HCT116 (cell line): ENCODE measurements at regions not wholly inside any gene's neighbourhood (a gene's known extent, or its start where the extent isn't known, plus 50 kb on each side); places are given as distances from the start of the nearest gene placed in this dataset.
"Not testable (repeated sequence)": the region's sequence is repeated elsewhere in the genome, so short reads cannot be mapped to it uniquely, and the experiment has no call there.

Source experiments
- ATAC-seq: fragments of 200-7000 bp; cut with Tn5 transposase; 2 replicates; pipeline ENCODE4 v1.9.1; 2020; ENCODE audit warnings: mild to moderate bottlenecking, moderate library complexity
- BruUV-seq: library from RNA; stranded (reverse); fragments of 400-500 nt; replicated peaks from 2 replicates; lab custom pipeline; 2021; lab: Mats Ljungman, UMichigan
- CTCF ChIA-PET: fragments of 300-600 bp; sonication (Branson Sonifier 250); formaldehyde crosslinking; loops from one replicate; lab custom pipeline; 2021; ENCODE audit warnings: antibody characterized with exemption; lab: Charles Lee
- POLR2A ChIA-PET: fragments of 300-600, 350-600 bp; sonication (Branson Sonifier 250); formaldehyde crosslinking; loops from one replicate; lab custom pipeline; 2021; ENCODE audit warnings: antibody characterized with exemption; lab: Charles Lee
- RAD21 ChIA-PET, 2 experiments: fragments of 300-600 bp; sonication (Branson Sonifier 250); formaldehyde crosslinking; loops; one replicate each; lab custom pipeline; 2023; ENCODE audit warnings: low total read pairs in 2 of 2; ENCODE audit not compliant: uncharacterized antibody in 2 of 2, unreplicated experiment in 2 of 2, low non-redundant PET in 1 of 2; lab: Charles Lee
- DNase-seq: peaks from one replicate; pipeline ENCODE4 v3.0.0-alpha.2; 2010; ENCODE audit warnings: low read depth, low spot score
- H2AFZ ChIP-seq: fragments of 200-600 bp; shearing (Covaris generic), sonication (generic); 2 replicates; pipeline ENCODE4 v1.6.1; 2017; ENCODE audit warnings: low read depth, mixed run types, mixed read lengths, antibody characterized with exemption, low read length; ENCODE audit not compliant: poor library complexity, severe bottlenecking
- H3K27ac ChIP-seq: 2 replicates; pipeline ENCODE4 v1.5.1; 2012; ENCODE audit warnings: low read depth, low read length
- H3K27me3 ChIP-seq: fragments of 200-600 bp; sonication (generic); 2 replicates; pipeline ENCODE4 v1.6.1; 2016; ENCODE audit warnings: mixed run types, low read length, mixed read lengths; ENCODE audit not compliant: insufficient read depth
- H3K36me3 ChIP-seq, 2 experiments: fragments of 200-500 bp in 1 of 2; fragments of 200-600 bp in 1 of 2; sonication (Bioruptor generic) in 1 of 2; sonication (generic) in 1 of 2; 2 replicates each; pipeline versions ENCODE4 v1.5.1 to v1.6.1; 2014 to 2016; ENCODE audit warnings: low read length in 2 of 2, inconsistent platforms in 1 of 2, mixed read lengths in 1 of 2, mixed run types in 1 of 2; ENCODE audit not compliant: insufficient read depth in 2 of 2, control insufficient read depth in 1 of 2
- H3K4me1 ChIP-seq, 2 experiments: fragments of 200-600 bp in 1 of 2; sonication (generic) in 1 of 2; 2 replicates each; pipeline versions ENCODE4 v1.5.1 to v1.6.1; 2012 to 2017; ENCODE audit warnings: low read length in 2 of 2, inconsistent platforms in 1 of 2, mild to moderate bottlenecking in 1 of 2, mixed read lengths in 1 of 2, mixed run types in 1 of 2, moderate library complexity in 1 of 2; ENCODE audit not compliant: insufficient read depth in 2 of 2, control insufficient read depth in 1 of 2
- H3K4me2 ChIP-seq: fragments of 200-600 bp; sonication (generic); 2 replicates; pipeline ENCODE4 v1.6.1; 2017; ENCODE audit warnings: mixed run types, low read length, mixed read lengths
- H3K4me3 ChIP-seq, 2 experiments: fragments of 200-600 bp in 1 of 2; sonication (generic) in 1 of 2; replicated peaks in 1 of 2; 2 replicates each; pipeline ENCODE4 v1.5.1; 2011 to 2016; ENCODE audit warnings: low read length in 2 of 2, control low read depth in 1 of 2, low read depth in 1 of 2, mild to moderate bottlenecking in 1 of 2, mixed read lengths in 1 of 2, mixed run types in 1 of 2
- H3K79me2 ChIP-seq: fragments of 200-600 bp; sonication (generic); 2 replicates; pipeline ENCODE4 v1.6.1; 2017; ENCODE audit warnings: mild to moderate bottlenecking, mixed run types, low read length, moderate library complexity, mixed read lengths; ENCODE audit not compliant: insufficient read depth
- H3K9ac ChIP-seq: fragments of 200-600 bp; sonication (generic); 2 replicates; pipeline ENCODE4 v1.6.1; 2016; ENCODE audit warnings: low read length, mixed read lengths
- H3K9me2 ChIP-seq: fragments of 200-600 bp; sonication (generic), shearing (Covaris generic); 2 replicates; pipeline ENCODE4 v1.6.1; 2017; ENCODE audit warnings: mixed run types, mild to moderate bottlenecking, moderate library complexity; ENCODE audit not compliant: insufficient read depth
- H3K9me3 ChIP-seq, 2 experiments: fragments of 200-500 bp in 1 of 2; fragments of 200-600 bp in 1 of 2; sonication (Bioruptor generic) in 1 of 2; sonication (generic) in 1 of 2; 2 replicates each; pipeline ENCODE4 v1.6.1; 2014 to 2017; ENCODE audit warnings: low read length in 2 of 2, mixed read lengths in 2 of 2, inconsistent platforms in 1 of 2, low read depth in 1 of 2, mild to moderate bottlenecking in 1 of 2, mixed run types in 1 of 2, moderate library complexity in 1 of 2; ENCODE audit not compliant: control insufficient read depth in 1 of 2, insufficient read depth in 1 of 2
- H4K20me1 ChIP-seq: fragments of 200-600 bp; sonication (generic), shearing (Covaris generic); 2 replicates; pipeline ENCODE4 v1.6.1; 2017; ENCODE audit warnings: mixed run types, mild to moderate bottlenecking, moderate library complexity; ENCODE audit not compliant: insufficient read depth
- CEBPB ChIP-seq: IDR thresholded peaks from 2 replicates; pipeline ENCODE4 v1.6.1; 2012; ENCODE audit warnings: low read depth
- FOSL1 ChIP-seq: IDR thresholded peaks from 2 replicates; pipeline ENCODE4 v1.6.1; 2012; ENCODE audit warnings: low read depth
- MAX ChIP-seq: IDR thresholded peaks from 2 replicates; pipeline ENCODE4 v1.6.1; 2012
- POLR2AphosphoS5 ChIP-seq: IDR thresholded peaks from 2 replicates; pipeline ENCODE4 v1.6.1; 2011; ENCODE audit warnings: mild to moderate bottlenecking, low read depth, low read length, moderate library complexity
- SP1 ChIP-seq: IDR thresholded peaks from 2 replicates; pipeline ENCODE4 v1.6.1; 2012; ENCODE audit warnings: low read depth
- TCF7L2 ChIP-seq: IDR thresholded peaks from 2 replicates; pipeline ENCODE4 v1.7.0; 2011; ENCODE audit warnings: borderline replicate concordance, inconsistent platforms; ENCODE audit not compliant: insufficient read depth, insufficient read length; ENCODE audit errors: extremely low read depth
- YY1 ChIP-seq: IDR thresholded peaks from 2 replicates; pipeline ENCODE4 v1.6.1; 2011; ENCODE audit warnings: low read length, low read depth, moderate library complexity, mild to moderate bottlenecking; ENCODE audit not compliant: insufficient replicate concordance; ENCODE audit errors: extremely low read depth
- ZFX ChIP-seq: fragments of 450-650 bp; IDR thresholded peaks from 2 replicates; pipeline ENCODE4 v1.6.1; 2017
- intact Hi-C: fragments of 100-400 bp; cut with micrococcal nuclease; formaldehyde crosslinking; loops from 2 replicates; pipeline ENCODE4 v1.10.0; 2022
- TF ChIP-seq, protein P1 (sequence below): IDR thresholded peaks from 2 replicates; pipeline ENCODE4 v1.6.1; 2012
- TF ChIP-seq, protein P2 (sequence below): IDR thresholded peaks from 2 replicates; pipeline ENCODE4 v1.6.1; 2012; ENCODE audit warnings: low read depth
- TF ChIP-seq, protein P3 (sequence below): IDR thresholded peaks from 2 replicates; pipeline ENCODE4 v1.6.1; 2011; ENCODE audit warnings: mild to moderate bottlenecking, low read length, moderate library complexity; ENCODE audit not compliant: insufficient replicate concordance; ENCODE audit errors: extremely low read depth

DNA sequence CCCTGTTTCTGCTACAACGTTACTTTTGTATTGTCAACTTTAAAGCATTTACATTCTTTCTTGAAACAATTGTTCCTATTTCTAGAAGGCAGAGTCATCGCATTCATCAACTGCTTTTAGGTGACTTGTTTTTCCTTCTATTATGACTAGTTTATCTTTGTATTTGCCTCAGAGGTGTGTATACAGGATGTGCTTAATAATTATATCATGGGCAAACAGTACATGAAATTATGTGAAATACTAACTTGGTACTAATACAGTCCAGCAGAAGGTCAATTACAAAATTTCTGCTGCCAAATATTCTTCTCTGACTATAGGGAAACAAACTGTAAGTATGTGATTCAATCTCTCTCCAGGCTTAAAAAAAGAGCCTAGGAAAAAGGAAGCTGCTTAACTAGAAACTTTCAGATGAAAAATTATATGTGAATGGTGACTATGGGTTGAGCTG is 101.6 kb downstream of the C4BPA start:
- Histone ChIP-seq H3K4me1 (peaks cover 10 to 22% of the 10 kb centered on the region in 2 experiments; a peak in 3 of 4 replicates), H3K36me3 (no peaks in the 10 kb centered on the region), H3K27ac (peak overlapping the region; percentile 28; the same call in 1 of the 2 replicates), H3K4me3 (no peak overlapping the region), H3K79me2 (no peaks in the 10 kb centered on the region), H4K20me1 (no peaks in the 10 kb centered on the region), H3K9me3 (no peaks in the 10 kb centered on the region), H3K9me2 (no peaks in the 10 kb centered on the region), H3K27me3 (no peaks in the 10 kb centered on the region), H3K4me2 (peak overlapping the region; percentile 66), H3K9ac (0 out of 2 replicates have a peak overlapping the region, but pooled peaks have one; percentile 28), H2AFZ (peak overlapping the region; percentile 99)
- TF ChIP-seq, protein P1, sequence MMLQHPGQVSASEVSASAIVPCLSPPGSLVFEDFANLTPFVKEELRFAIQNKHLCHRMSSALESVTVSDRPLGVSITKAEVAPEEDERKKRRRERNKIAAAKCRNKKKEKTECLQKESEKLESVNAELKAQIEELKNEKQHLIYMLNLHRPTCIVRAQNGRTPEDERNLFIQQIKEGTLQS, result no peak
- no peak for TF ChIP-seq YY1
- TF ChIP-seq ZFX, result no peak
- TF ChIP-seq SP1, result no peak
- no peak for TF ChIP-seq CEBPB
- TF ChIP-seq, protein P2, sequence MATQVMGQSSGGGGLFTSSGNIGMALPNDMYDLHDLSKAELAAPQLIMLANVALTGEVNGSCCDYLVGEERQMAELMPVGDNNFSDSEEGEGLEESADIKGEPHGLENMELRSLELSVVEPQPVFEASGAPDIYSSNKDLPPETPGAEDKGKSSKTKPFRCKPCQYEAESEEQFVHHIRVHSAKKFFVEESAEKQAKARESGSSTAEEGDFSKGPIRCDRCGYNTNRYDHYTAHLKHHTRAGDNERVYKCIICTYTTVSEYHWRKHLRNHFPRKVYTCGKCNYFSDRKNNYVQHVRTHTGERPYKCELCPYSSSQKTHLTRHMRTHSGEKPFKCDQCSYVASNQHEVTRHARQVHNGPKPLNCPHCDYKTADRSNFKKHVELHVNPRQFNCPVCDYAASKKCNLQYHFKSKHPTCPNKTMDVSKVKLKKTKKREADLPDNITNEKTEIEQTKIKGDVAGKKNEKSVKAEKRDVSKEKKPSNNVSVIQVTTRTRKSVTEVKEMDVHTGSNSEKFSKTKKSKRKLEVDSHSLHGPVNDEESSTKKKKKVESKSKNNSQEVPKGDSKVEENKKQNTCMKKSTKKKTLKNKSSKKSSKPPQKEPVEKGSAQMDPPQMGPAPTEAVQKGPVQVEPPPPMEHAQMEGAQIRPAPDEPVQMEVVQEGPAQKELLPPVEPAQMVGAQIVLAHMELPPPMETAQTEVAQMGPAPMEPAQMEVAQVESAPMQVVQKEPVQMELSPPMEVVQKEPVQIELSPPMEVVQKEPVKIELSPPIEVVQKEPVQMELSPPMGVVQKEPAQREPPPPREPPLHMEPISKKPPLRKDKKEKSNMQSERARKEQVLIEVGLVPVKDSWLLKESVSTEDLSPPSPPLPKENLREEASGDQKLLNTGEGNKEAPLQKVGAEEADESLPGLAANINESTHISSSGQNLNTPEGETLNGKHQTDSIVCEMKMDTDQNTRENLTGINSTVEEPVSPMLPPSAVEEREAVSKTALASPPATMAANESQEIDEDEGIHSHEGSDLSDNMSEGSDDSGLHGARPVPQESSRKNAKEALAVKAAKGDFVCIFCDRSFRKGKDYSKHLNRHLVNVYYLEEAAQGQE, result no peak
- TF ChIP-seq MAX, result no peak
- TF ChIP-seq, protein P3, sequence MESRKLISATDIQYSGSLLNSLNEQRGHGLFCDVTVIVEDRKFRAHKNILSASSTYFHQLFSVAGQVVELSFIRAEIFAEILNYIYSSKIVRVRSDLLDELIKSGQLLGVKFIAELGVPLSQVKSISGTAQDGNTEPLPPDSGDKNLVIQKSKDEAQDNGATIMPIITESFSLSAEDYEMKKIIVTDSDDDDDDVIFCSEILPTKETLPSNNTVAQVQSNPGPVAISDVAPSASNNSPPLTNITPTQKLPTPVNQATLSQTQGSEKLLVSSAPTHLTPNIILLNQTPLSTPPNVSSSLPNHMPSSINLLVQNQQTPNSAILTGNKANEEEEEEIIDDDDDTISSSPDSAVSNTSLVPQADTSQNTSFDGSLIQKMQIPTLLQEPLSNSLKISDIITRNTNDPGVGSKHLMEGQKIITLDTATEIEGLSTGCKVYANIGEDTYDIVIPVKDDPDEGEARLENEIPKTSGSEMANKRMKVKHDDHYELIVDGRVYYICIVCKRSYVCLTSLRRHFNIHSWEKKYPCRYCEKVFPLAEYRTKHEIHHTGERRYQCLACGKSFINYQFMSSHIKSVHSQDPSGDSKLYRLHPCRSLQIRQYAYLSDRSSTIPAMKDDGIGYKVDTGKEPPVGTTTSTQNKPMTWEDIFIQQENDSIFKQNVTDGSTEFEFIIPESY, result no peak
- TF ChIP-seq TCF7L2, result no peak
- TF ChIP-seq FOSL1, result no peak
- no peak for TF ChIP-seq POLR2AphosphoS5
- ChIA-PET RAD21 (no interaction called here), POLR2A (no interaction called here), CTCF (no interaction called here)
- BruUV-seq, result no TSS peak
- no peak for DNase-seq
- ATAC-seq, result no peak
- intact Hi-C loops, result loop anchor here (1.0 to 10.0 kb wide), 2 partner anchors 53 to 119 kb away; partner anchors contain the start of gene CD55

DNA sequence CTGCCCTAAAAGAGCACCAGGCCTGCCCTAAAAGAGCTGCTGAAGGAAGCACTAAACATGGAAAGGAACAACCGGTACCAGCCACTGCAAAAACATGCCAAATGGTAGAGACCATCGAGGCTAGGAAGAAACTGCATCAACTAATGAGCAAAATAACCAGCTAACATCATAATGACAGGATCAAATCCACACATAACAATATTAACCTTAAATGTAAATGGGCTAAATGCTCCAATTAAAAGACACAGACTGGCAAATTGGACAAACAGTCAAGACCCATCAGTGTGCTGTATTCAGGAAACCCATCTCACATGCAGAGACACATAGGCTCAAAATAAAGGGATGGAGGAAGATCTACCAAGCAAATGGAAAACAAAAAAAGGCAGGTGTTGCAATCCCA is 104.7 kb downstream of the C4BPA start:
- DNase-seq, RAD21 ChIA-PET, H3K9me3 ChIP-seq, H3K79me2 ChIP-seq, BruUV-seq, POLR2A ChIA-PET, H4K20me1 ChIP-seq, H3K27me3 ChIP-seq, CTCF ChIA-PET, H2AFZ ChIP-seq, H3K4me3 ChIP-seq, H3K9ac ChIP-seq, H3K9me2 ChIP-seq, H3K36me3 ChIP-seq, H3K4me2 ChIP-seq, ATAC-seq, H3K27ac ChIP-seq: not testable (repeated sequence)
- H3K4me1 ChIP-seq, result peaks cover 10 to 20% of the 10 kb centered on the region in 2 experiments; a peak in 3 of 4 replicates
- intact Hi-C loops, result loop anchor here (10.0 kb wide), 1 partner anchor 116 kb away; the partner anchor contains the start of gene CD55
